Panc1 (cell line): ENCODE measurements at regions not wholly inside any gene's neighbourhood (a gene's known extent, or its start where the extent isn't known, plus 50 kb on each side); places are given as distances from the start of the nearest gene placed in this dataset.

Experiments used
- ATAC-seq: fragments of 200-7000 bp; cut with Tn5 transposase; 2 replicates; pipeline ENCODE4 v1.9.1; 2020; ENCODE audit warnings: mild to moderate bottlenecking, moderate library complexity
- BruUV-seq: library from RNA; stranded (reverse); fragments of 400-500 nt; replicated peaks from 2 replicates; lab custom pipeline; 2021; lab: Mats Ljungman, UMichigan
- CTCF ChIA-PET: fragments of 300-600 bp; sonication (Branson Sonifier 250); formaldehyde crosslinking; loops from one replicate; lab custom pipeline; 2022; ENCODE audit warnings: antibody characterized with exemption; lab: Charles Lee
- POLR2A ChIA-PET: fragments of 300-600 bp; sonication (Branson Sonifier 250); formaldehyde crosslinking; loops from one replicate; lab custom pipeline; 2022; ENCODE audit warnings: antibody characterized with exemption; lab: Charles Lee
- DNase-seq: peaks from one replicate; pipeline ENCODE4 v3.0.0-alpha.2; 2010; ENCODE audit warnings: low read depth, low spot score
- H3K27ac ChIP-seq: 2 replicates; pipeline ENCODE4 v1.5.1; 2011; ENCODE audit warnings: mild to moderate bottlenecking, low read length, inconsistent platforms
- H3K27me3 ChIP-seq: fragments of 200-500 bp; sonication (Bioruptor generic); 2 replicates; pipeline ENCODE4 v1.6.0; 2014; ENCODE audit warnings: low read length, inconsistent platforms; ENCODE audit not compliant: control insufficient read depth, insufficient read depth
- H3K36me3 ChIP-seq: fragments of 200-500 bp; sonication (Bioruptor generic); 2 replicates; pipeline ENCODE4 v1.5.1; 2014; ENCODE audit warnings: inconsistent platforms, mild to moderate bottlenecking, low read length, moderate library complexity; ENCODE audit not compliant: control insufficient read depth, insufficient read depth
- H3K4me1 ChIP-seq: 2 replicates; pipeline ENCODE4 v1.5.1; 2011; ENCODE audit warnings: inconsistent platforms, mild to moderate bottlenecking, low read length, moderate library complexity; ENCODE audit not compliant: control insufficient read depth, insufficient read depth
- H3K4me3 ChIP-seq, 2 experiments: 2 replicates each; pipeline ENCODE4 v1.5.1; 2011 to 2012; ENCODE audit warnings: low read depth in 2 of 2, low read length in 2 of 2, mild to moderate bottlenecking in 2 of 2, inconsistent platforms in 1 of 2, moderate library complexity in 1 of 2
- H3K9me3 ChIP-seq: fragments of 200-500 bp; sonication (Bioruptor generic); 2 replicates; pipeline ENCODE4 v1.5.1; 2014; ENCODE audit warnings: low read depth, mild to moderate bottlenecking, inconsistent platforms, low read length, moderate library complexity; ENCODE audit not compliant: control insufficient read depth, insufficient read depth
- CTCF ChIP-seq: fragments of 450-650 bp; IDR thresholded peaks from 2 replicates; pipeline ENCODE4 v1.5.1; 2017; ENCODE audit warnings: mild to moderate bottlenecking
- POLR2AphosphoS5 ChIP-seq: IDR thresholded peaks from 2 replicates; pipeline ENCODE4 v1.6.1; 2012; ENCODE audit warnings: mild to moderate bottlenecking, low read depth, low read length, moderate library complexity
- SIN3A ChIP-seq: IDR thresholded peaks from 2 replicates; pipeline ENCODE4 v1.6.1; 2012; ENCODE audit warnings: low read depth, mild to moderate bottlenecking, low read length, moderate library complexity, borderline replicate concordance; ENCODE audit not compliant: insufficient read depth
- TCF7L2 ChIP-seq: IDR thresholded peaks from 2 replicates; pipeline ENCODE4 v1.6.1; 2011; ENCODE audit warnings: mild to moderate bottlenecking, low read depth, low read length, inconsistent platforms
- in situ Hi-C: cut with HindIII; loops from 2 replicates; pipeline ENCODE4 v1.10.0; 2016; ENCODE audit warnings: low sequenced_read_pairs, low pct_unique_long_range_greater_than_20kb
- intact Hi-C: fragments of 100-400 bp; cut with micrococcal nuclease; formaldehyde crosslinking; loops from one replicate; pipeline ENCODE4 v1.10.0; 2022; ENCODE audit not compliant: unreplicated experiment
- TF ChIP-seq, protein P1 (sequence below), 2 experiments: IDR thresholded peaks; 2 replicates each; pipeline ENCODE4 v1.6.1; 2011 to 2012; ENCODE audit warnings: low read depth in 2 of 2, control low read depth in 1 of 2, low read length in 1 of 2, mild to moderate bottlenecking in 1 of 2, moderate library complexity in 1 of 2; ENCODE audit not compliant: insufficient read depth in 1 of 2

GRCh38 chr6:16831136-16831535 is 69.9 kb upstream of the ATXN1 start:
- no peak for ATAC-seq
- Histone ChIP-seq H3K27ac (no peak overlapping the region), H3K4me1 (no peaks in the 10 kb centered on the region), H3K9me3 (no peaks in the 10 kb centered on the region), H3K4me3 (no peak overlapping the region), H3K36me3 (no peaks in the 10 kb centered on the region), H3K27me3 (no peaks in the 10 kb centered on the region)
- DNase-seq = no peak
- BruUV-seq = no TSS peak
- in situ Hi-C loops (no loop called here), intact Hi-C loops (no loop called here)
- TF ChIP-seq, protein P1, sequence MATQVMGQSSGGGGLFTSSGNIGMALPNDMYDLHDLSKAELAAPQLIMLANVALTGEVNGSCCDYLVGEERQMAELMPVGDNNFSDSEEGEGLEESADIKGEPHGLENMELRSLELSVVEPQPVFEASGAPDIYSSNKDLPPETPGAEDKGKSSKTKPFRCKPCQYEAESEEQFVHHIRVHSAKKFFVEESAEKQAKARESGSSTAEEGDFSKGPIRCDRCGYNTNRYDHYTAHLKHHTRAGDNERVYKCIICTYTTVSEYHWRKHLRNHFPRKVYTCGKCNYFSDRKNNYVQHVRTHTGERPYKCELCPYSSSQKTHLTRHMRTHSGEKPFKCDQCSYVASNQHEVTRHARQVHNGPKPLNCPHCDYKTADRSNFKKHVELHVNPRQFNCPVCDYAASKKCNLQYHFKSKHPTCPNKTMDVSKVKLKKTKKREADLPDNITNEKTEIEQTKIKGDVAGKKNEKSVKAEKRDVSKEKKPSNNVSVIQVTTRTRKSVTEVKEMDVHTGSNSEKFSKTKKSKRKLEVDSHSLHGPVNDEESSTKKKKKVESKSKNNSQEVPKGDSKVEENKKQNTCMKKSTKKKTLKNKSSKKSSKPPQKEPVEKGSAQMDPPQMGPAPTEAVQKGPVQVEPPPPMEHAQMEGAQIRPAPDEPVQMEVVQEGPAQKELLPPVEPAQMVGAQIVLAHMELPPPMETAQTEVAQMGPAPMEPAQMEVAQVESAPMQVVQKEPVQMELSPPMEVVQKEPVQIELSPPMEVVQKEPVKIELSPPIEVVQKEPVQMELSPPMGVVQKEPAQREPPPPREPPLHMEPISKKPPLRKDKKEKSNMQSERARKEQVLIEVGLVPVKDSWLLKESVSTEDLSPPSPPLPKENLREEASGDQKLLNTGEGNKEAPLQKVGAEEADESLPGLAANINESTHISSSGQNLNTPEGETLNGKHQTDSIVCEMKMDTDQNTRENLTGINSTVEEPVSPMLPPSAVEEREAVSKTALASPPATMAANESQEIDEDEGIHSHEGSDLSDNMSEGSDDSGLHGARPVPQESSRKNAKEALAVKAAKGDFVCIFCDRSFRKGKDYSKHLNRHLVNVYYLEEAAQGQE (IDR thresholded peaks at IDR 0.05; ENCODE audit: insufficient read depth in 1 of 2, low read depth in 2 of 2, low read length in 1 of 2) = no peak
- TF ChIP-seq SIN3A (no peak), TCF7L2 (no peak), CTCF (no peak), POLR2AphosphoS5 (no peak)
- ChIA-PET POLR2A (interaction anchor here (0.7 kb wide), 1 partner anchor 10 kb away, joined by 4 read pairs; no protein-coding TSS in a partner anchor), CTCF (no interaction called here)

- Histone ChIP-seq H3K4me3 (no peak overlapping the region), H3K4me1 (no peaks in the 10 kb centered on the region), H3K9me3 (no peaks in the 10 kb centered on the region), H3K27ac (no peak overlapping the region), H3K36me3 (no peaks in the 10 kb centered on the region), H3K27me3 (peaks cover 2% of the 10 kb centered on the region; the same call in 1 of the 2 replicates)
- BruUV-seq = no TSS peak
- POLR2A ChIA-PET = no interaction called here
- CTCF ChIA-PET = no interaction called here
- in situ Hi-C loops = no loop called here
- no peak for DNase-seq
- intact Hi-C loops = no loop called here
- TF ChIP-seq, protein P1 (IDR thresholded peaks at IDR 0.05; ENCODE audit: insufficient read depth in 1 of 2, low read depth in 2 of 2, low read length in 1 of 2) = no peak
- no peak for TF ChIP-seq TCF7L2
- TF ChIP-seq CTCF = no peak
- no peak for TF ChIP-seq POLR2AphosphoS5
- ATAC-seq = no peak
Observed at GRCh38 chr6:16828058-16828457, 66.8 kb upstream of the ATXN1 start.
